OCI-LY7 (cell line): ENCODE measurements at regions not wholly inside any gene's neighbourhood (a gene's known extent, or its start where the extent isn't known, plus 50 kb on each side); places are given as distances from the start of the nearest gene placed in this dataset.

Source experiments
- BruUV-seq: library from RNA; stranded (reverse); fragments of 400-500 nt; replicated peaks from 2 replicates; lab custom pipeline; 2021; lab: Mats Ljungman, UMichigan
- CTCF ChIA-PET: fragments of 300-600 bp; sonication (Branson Sonifier 250); formaldehyde crosslinking; loops from one replicate; lab custom pipeline; 2022; ENCODE audit warnings: antibody characterized with exemption; ENCODE audit not compliant: unreplicated experiment; lab: Charles Lee
- POLR2A ChIA-PET: fragments of 300-600 bp; sonication (Branson Sonifier 250); formaldehyde crosslinking; loops from one replicate; lab custom pipeline; 2022; ENCODE audit warnings: antibody characterized with exemption; lab: Charles Lee
- DNase-seq: peaks from one replicate; pipeline ENCODE4 v3.0.0-alpha.2; 2015; ENCODE audit warnings: low spot score
- H2AFZ ChIP-seq: fragments of 200-600 bp; sonication (generic), shearing (Covaris generic); 2 replicates; pipeline ENCODE4 v1.6.1; 2014; ENCODE audit warnings: mild to moderate bottlenecking, antibody characterized with exemption, low read length, moderate library complexity
- H3K27ac ChIP-seq: fragments of 200-600 bp; sonication (generic); 2 replicates; pipeline ENCODE4 v1.5.1; 2014; ENCODE audit warnings: mixed run types, low read depth, mild to moderate bottlenecking, moderate library complexity, low read length, inconsistent platforms; ENCODE audit not compliant: poor library complexity, severe bottlenecking
- H3K36me3 ChIP-seq: fragments of 200-600 bp; sonication (generic); 2 replicates; pipeline ENCODE4 v1.6.1; 2014; ENCODE audit warnings: mild to moderate bottlenecking, antibody characterized with exemption, low read length, moderate library complexity, mixed read lengths; ENCODE audit not compliant: insufficient read depth
- H3K4me1 ChIP-seq: fragments of 200-600 bp; sonication (generic); 2 replicates; pipeline ENCODE4 v1.5.1; 2014; ENCODE audit warnings: mild to moderate bottlenecking, low read length; ENCODE audit not compliant: insufficient read depth, poor library complexity, severe bottlenecking
- H3K4me2 ChIP-seq: fragments of 200-600 bp; sonication (generic); 2 replicates; pipeline ENCODE4 v1.6.1; 2014; ENCODE audit warnings: mild to moderate bottlenecking, low read length
- H3K4me3 ChIP-seq: fragments of 200-600 bp; sonication (generic); 2 replicates; pipeline ENCODE4 v1.5.1; 2014; ENCODE audit warnings: mild to moderate bottlenecking, low read depth, low read length; ENCODE audit not compliant: poor library complexity, severe bottlenecking
- H3K79me2 ChIP-seq: fragments of 200-600 bp; sonication (generic); 2 replicates; pipeline ENCODE4 v1.6.1; 2016; ENCODE audit warnings: low read depth, mild to moderate bottlenecking, low read length, moderate library complexity, mixed read lengths; ENCODE audit not compliant: insufficient read depth
- H3K9me2 ChIP-seq: fragments of 200-600 bp; sonication (generic); 2 replicates; pipeline ENCODE4 v1.6.1; 2016; ENCODE audit warnings: mild to moderate bottlenecking, low read length, mixed read lengths; ENCODE audit not compliant: insufficient read depth
- H3K9me3 ChIP-seq: fragments of 200-600 bp; sonication (generic); 2 replicates; pipeline ENCODE4 v1.6.1; 2014; ENCODE audit warnings: mild to moderate bottlenecking, mixed run types, low read length, mixed read lengths
- H4K20me1 ChIP-seq: fragments of 200-600 bp; sonication (generic); 2 replicates; pipeline ENCODE4 v1.6.1; 2014; ENCODE audit warnings: mild to moderate bottlenecking, antibody characterized with exemption, low read length, moderate library complexity, mixed read lengths; ENCODE audit not compliant: insufficient read depth
- EZH2phosphoT487 ChIP-seq: fragments of 200-600 bp; sonication (generic); IDR thresholded peaks from 2 replicates; pipeline ENCODE4 v1.6.1; 2018; ENCODE audit warnings: low read depth, borderline replicate concordance, mild to moderate bottlenecking, mixed run types, antibody characterized with exemption, low read length, moderate library complexity, mixed read lengths
- intact Hi-C: fragments of 100-400 bp; cut with micrococcal nuclease; formaldehyde crosslinking; loops from one replicate; pipeline ENCODE4 v1.10.0; 2022; ENCODE audit not compliant: unreplicated experiment
- TF ChIP-seq, protein P1 (sequence below): fragments of 200-600 bp; sonication (generic); conservative IDR thresholded peaks from 2 replicates; pipeline ENCODE4 v1.5.1; 2014; ENCODE audit warnings: mild to moderate bottlenecking, antibody characterized with exemption, low read length, moderate library complexity, mixed read lengths

GRCh38 chr1:229786974-229787610 lies 161.0 kb downstream of the URB2 start:
- ChIA-PET POLR2A (interaction anchor here (0.6 kb wide), 1 partner anchor 131 kb away, joined by 3 read pairs; no protein-coding TSS in a partner anchor), CTCF (no interaction called here)
- intact Hi-C loops: no loop called here

DNA sequence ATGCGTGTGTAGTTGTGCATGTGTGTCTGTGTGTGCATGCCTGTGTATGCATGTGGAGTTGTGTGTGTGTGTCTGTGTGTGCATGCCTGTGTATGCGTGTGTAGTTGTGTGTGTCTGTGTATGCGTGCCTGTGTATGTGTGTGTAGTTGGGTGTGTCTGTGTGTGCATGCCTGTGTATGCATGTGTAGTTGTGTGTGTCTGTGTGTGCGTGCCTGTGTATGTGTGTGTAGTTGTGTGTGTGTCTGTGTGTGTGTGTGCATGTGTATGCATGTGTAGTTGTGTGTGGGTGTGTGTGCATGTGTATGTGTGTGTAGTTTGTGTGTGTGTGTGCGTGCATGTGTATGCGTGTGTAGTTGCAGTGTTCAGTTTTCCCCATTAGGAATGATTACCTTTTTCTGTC lies 162.0 kb downstream of the URB2 start:
- Histone ChIP-seq H3K4me3 (no peak overlapping the region), H3K9me2 (no peaks in the 10 kb centered on the region), H3K79me2 (no peaks in the 10 kb centered on the region), H3K4me1 (no peaks in the 10 kb centered on the region), H3K36me3 (no peaks in the 10 kb centered on the region), H3K27ac (no peak overlapping the region), H3K9me3 (0 out of 2 replicates have a peak, but pooled peaks cover 5% of the 10 kb centered on the region), H4K20me1 (no peaks in the 10 kb centered on the region), H2AFZ (no peak overlapping the region), H3K4me2 (no peak overlapping the region)
- intact Hi-C loops: no loop called here
- POLR2A ChIA-PET: no interaction called here
- no peak for DNase-seq
- TF ChIP-seq EZH2phosphoT487: no peak
- TF ChIP-seq, protein P1, sequence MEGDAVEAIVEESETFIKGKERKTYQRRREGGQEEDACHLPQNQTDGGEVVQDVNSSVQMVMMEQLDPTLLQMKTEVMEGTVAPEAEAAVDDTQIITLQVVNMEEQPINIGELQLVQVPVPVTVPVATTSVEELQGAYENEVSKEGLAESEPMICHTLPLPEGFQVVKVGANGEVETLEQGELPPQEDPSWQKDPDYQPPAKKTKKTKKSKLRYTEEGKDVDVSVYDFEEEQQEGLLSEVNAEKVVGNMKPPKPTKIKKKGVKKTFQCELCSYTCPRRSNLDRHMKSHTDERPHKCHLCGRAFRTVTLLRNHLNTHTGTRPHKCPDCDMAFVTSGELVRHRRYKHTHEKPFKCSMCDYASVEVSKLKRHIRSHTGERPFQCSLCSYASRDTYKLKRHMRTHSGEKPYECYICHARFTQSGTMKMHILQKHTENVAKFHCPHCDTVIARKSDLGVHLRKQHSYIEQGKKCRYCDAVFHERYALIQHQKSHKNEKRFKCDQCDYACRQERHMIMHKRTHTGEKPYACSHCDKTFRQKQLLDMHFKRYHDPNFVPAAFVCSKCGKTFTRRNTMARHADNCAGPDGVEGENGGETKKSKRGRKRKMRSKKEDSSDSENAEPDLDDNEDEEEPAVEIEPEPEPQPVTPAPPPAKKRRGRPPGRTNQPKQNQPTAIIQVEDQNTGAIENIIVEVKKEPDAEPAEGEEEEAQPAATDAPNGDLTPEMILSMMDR: no peak
- no TSS peak for BruUV-seq
- CTCF ChIA-PET: no interaction called here

More at GRCh38 chr1:229786974-229787610, 161.0 kb downstream of the URB2 start:
- Histone ChIP-seq H3K4me2 (no peak overlapping the region), H3K4me1 (no peaks in the 10 kb centered on the region), H2AFZ (no peak overlapping the region), H3K9me3 (0 out of 2 replicates have a peak, but pooled peaks cover 5% of the 10 kb centered on the region), H3K9me2 (no peaks in the 10 kb centered on the region), H3K27ac (no peak overlapping the region), H3K79me2 (no peaks in the 10 kb centered on the region), H4K20me1 (no peaks in the 10 kb centered on the region), H3K36me3 (no peaks in the 10 kb centered on the region), H3K4me3 (no peak overlapping the region)
- TF ChIP-seq, protein P1: no peak
- TF ChIP-seq EZH2phosphoT487: no peak
- no peak for DNase-seq
- BruUV-seq: no TSS peak
